ENCODE measurements at regions not wholly inside any gene's neighbourhood (a gene's known extent, or its start where the extent isn't known, plus 50 kb on each side); places are given as distances from the start of the nearest gene placed in this dataset.

- no peak for TF ChIP-seq POLR2A (IDR thresholded peaks at IDR 0.05)
- TF ChIP-seq, protein P1, sequence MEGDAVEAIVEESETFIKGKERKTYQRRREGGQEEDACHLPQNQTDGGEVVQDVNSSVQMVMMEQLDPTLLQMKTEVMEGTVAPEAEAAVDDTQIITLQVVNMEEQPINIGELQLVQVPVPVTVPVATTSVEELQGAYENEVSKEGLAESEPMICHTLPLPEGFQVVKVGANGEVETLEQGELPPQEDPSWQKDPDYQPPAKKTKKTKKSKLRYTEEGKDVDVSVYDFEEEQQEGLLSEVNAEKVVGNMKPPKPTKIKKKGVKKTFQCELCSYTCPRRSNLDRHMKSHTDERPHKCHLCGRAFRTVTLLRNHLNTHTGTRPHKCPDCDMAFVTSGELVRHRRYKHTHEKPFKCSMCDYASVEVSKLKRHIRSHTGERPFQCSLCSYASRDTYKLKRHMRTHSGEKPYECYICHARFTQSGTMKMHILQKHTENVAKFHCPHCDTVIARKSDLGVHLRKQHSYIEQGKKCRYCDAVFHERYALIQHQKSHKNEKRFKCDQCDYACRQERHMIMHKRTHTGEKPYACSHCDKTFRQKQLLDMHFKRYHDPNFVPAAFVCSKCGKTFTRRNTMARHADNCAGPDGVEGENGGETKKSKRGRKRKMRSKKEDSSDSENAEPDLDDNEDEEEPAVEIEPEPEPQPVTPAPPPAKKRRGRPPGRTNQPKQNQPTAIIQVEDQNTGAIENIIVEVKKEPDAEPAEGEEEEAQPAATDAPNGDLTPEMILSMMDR (IDR thresholded peaks at IDR 0.05) = no peak
These were observed 61.6 kb upstream of the MAF start for GRCh38 chr16:79662122-79662521.
